IPS-20b (cell line): ENCODE measurements at regions not wholly inside any gene's neighbourhood (a gene's known extent, or its start where the extent isn't known, plus 50 kb on each side); places are given as distances from the start of the nearest gene placed in this dataset.

Experiments
- H3K27ac ChIP-seq: one replicate; pipeline ENCODE4 v1.5.1; 2013; ENCODE audit warnings: low read length
- H3K27me3 ChIP-seq: 2 replicates; pipeline ENCODE4 v1.6.1; 2013; ENCODE audit warnings: mild to moderate bottlenecking, low read length, inconsistent platforms; ENCODE audit not compliant: insufficient read depth
- H3K36me3 ChIP-seq: 2 replicates; pipeline ENCODE4 v1.6.1; 2013; ENCODE audit warnings: low read depth, mild to moderate bottlenecking, inconsistent platforms, low read length, moderate library complexity; ENCODE audit not compliant: insufficient read depth
- H3K4me1 ChIP-seq: 2 replicates; pipeline ENCODE4 v1.6.1; 2013; ENCODE audit warnings: mild to moderate bottlenecking, control low read depth, inconsistent platforms, low read length, moderate library complexity; ENCODE audit not compliant: insufficient read depth
- H3K4me3 ChIP-seq: 2 replicates; pipeline ENCODE4 v1.5.1; 2013; ENCODE audit warnings: mild to moderate bottlenecking, low read length, inconsistent platforms
- H3K9ac ChIP-seq: 2 replicates; pipeline ENCODE4 v1.6.1; 2013; ENCODE audit warnings: low read depth, mild to moderate bottlenecking, inconsistent platforms, low read length, moderate library complexity
- H3K9me3 ChIP-seq: 2 replicates; pipeline ENCODE4 v1.6.1; 2013; ENCODE audit warnings: mild to moderate bottlenecking, low read depth, low read length, inconsistent platforms; ENCODE audit not compliant: insufficient read depth

DNA sequence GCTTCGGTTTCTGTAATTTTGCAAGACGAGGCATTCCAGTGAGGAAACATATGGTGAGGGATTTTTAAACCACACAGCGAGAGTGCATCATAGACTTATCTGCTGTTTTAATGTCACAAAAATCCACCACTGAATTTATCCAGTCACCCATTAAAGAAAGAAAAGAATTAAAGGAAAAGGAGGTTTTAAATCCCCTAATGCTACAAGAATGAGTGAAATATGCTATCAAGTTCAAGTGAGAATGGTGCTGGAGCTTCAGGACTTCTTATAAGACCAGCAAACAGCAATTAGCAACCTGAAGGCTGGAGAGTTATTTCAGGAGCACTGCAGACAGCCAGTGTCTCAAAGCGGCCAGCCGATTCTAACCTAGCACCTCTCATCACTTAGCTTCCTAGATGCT, 439.1 kb upstream of the MGMT start:
- peaks cover 10% of the 10 kb centered on the region for H3K4me1 ChIP-seq
- H3K27ac ChIP-seq, result no peak overlapping the region

GRCh38 chr10:129028451-129028850, 438.6 kb upstream of the MGMT start:
- H3K27ac ChIP-seq, result no peak overlapping the region

More for the DNA sequence above, 439.1 kb upstream of the MGMT start:
- H3K27me3 ChIP-seq, result no peaks in the 10 kb centered on the region
- no peak overlapping the region for H3K4me3 ChIP-seq
- no peak overlapping the region for H3K9ac ChIP-seq
- no peaks in the 10 kb centered on the region for H3K36me3 ChIP-seq
- H3K9me3 ChIP-seq, result no peaks in the 10 kb centered on the region

DNA sequence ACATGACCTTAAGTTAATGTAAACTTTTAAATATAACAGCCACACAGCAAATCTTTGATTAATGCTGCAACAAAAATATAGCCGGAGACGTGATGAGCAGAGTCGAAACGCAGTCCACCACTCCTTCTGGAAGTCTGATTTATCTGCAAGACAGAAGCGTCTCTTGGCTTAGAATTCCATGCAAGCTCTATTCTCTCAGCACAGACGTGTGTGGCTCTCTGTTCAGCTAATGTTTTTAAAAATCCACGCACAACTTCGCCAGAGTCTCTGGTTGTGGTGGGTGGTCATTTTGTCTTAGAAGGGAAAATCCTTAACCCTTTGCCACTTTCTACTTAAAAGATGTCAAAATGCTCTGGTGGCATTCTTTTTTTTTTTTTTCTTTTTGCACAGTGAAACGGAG, 438.0 kb upstream of the MGMT start:
- Histone ChIP-seq H3K9ac (no peak overlapping the region), H3K36me3 (no peaks in the 10 kb centered on the region), H3K27me3 (no peaks in the 10 kb centered on the region), H3K4me1 (peaks cover 5% of the 10 kb centered on the region; the same call in 1 of the 2 replicates), H3K4me3 (no peak overlapping the region), H3K27ac (no peak overlapping the region), H3K9me3 (no peaks in the 10 kb centered on the region)

More at GRCh38 chr10:129028451-129028850, 438.6 kb upstream of the MGMT start:
- no peaks in the 10 kb centered on the region for H3K36me3 ChIP-seq
- peaks cover 5% of the 10 kb centered on the region; the same call in 1 of the 2 replicates for H3K4me1 ChIP-seq
- no peak overlapping the region for H3K9ac ChIP-seq
- H3K4me3 ChIP-seq, result no peak overlapping the region
- no peaks in the 10 kb centered on the region for H3K27me3 ChIP-seq
- no peaks in the 10 kb centered on the region for H3K9me3 ChIP-seq

DNA sequence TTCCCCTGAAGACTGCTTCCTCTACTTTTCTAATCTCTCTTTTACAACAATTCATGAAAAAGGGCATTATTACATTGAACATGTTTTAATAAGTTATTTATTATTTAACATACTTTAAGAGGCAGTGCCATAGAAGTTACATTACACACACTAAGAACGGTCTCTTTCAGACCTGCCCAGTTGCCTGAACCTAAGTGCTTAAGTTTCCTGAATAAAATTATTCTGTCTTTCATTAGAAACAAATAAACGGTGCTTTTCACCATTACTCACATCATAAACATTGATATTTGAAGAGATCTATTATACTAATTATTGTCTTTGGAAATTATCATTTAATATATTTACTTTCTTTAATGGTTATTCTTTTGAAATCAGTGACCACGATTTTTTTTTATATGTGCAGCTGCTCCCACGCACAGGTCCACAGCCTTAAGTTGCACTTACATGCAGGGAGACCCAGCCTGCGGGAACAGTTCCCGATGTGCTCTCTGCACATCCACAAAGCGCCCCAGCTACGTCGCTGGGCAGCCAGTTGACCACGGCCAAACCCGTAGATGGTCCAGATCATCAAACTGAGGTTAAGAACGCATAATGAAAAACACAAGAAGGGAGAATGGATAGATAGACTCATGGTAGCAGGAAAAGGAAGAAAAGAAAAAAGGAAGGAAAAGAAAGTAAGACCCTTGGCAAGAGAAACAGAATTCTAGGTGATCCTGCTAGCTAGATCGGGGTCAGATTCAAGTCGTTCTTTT, 437.0 kb upstream of the MGMT start:
- Histone ChIP-seq H3K4me1 (peaks cover 5% of the 10 kb centered on the region; the same call in 1 of the 2 replicates), H3K27me3 (no peaks in the 10 kb centered on the region), H3K9me3 (no peaks in the 10 kb centered on the region), H3K4me3 (no peak overlapping the region), H3K36me3 (no peaks in the 10 kb centered on the region), H3K27ac (no peak overlapping the region), H3K9ac (no peak overlapping the region)

DNA sequence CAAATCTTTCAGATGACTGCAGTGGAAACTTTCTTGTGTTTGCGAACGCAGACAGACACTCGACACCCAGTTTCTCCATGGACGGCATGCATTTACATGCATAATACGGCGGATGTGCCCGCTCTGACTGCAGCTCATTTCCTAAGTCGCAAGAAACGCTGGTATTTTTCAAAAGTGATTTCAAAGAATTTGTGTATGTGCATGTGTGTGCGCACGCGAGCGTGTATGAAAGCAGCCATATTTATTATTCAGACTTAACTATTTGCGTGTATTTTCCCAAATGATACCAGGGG, 436.5 kb upstream of the MGMT start:
- Histone ChIP-seq H3K4me3 (no peak overlapping the region), H3K36me3 (no peaks in the 10 kb centered on the region), H3K27me3 (no peaks in the 10 kb centered on the region), H3K9ac (no peak overlapping the region), H3K4me1 (peaks cover 5% of the 10 kb centered on the region; the same call in 1 of the 2 replicates), H3K9me3 (no peaks in the 10 kb centered on the region), H3K27ac (no peak overlapping the region)

GRCh38 chr10:129030996-129031843, 435.8 kb upstream of the MGMT start:
- Histone ChIP-seq H3K4me3 (no peak overlapping the region), H3K4me1 (peaks cover 5% of the 10 kb centered on the region; the same call in 1 of the 2 replicates), H3K9me3 (no peaks in the 10 kb centered on the region), H3K27me3 (no peaks in the 10 kb centered on the region), H3K9ac (no peak overlapping the region), H3K27ac (no peak overlapping the region), H3K36me3 (no peaks in the 10 kb centered on the region)

- H3K9ac ChIP-seq, result no peak overlapping the region
- H3K36me3 ChIP-seq, result no peaks in the 10 kb centered on the region
- H3K27ac ChIP-seq, result no peak overlapping the region
- H3K27me3 ChIP-seq, result no peaks in the 10 kb centered on the region
- no peaks in the 10 kb centered on the region for H3K9me3 ChIP-seq
- H3K4me3 ChIP-seq, result no peak overlapping the region
- peaks cover 5% of the 10 kb centered on the region; the same call in 1 of the 2 replicates for H3K4me1 ChIP-seq
These were observed 435.2 kb upstream of the MGMT start for GRCh38 chr10:129031844-129032150.

GRCh38 chr10:129032372-129033313, 434.4 kb upstream of the MGMT start:
- Histone ChIP-seq H3K4me3 (no peak overlapping the region), H3K27ac (no peak overlapping the region), H3K36me3 (no peaks in the 10 kb centered on the region), H3K9me3 (no peaks in the 10 kb centered on the region), H3K27me3 (no peaks in the 10 kb centered on the region), H3K4me1 (peaks cover 5% of the 10 kb centered on the region; the same call in 1 of the 2 replicates), H3K9ac (no peak overlapping the region)

GRCh38 chr10:129033340-129033739, 433.7 kb upstream of the MGMT start:
- Histone ChIP-seq H3K27ac (no peak overlapping the region), H3K4me3 (no peak overlapping the region), H3K9me3 (no peaks in the 10 kb centered on the region), H3K36me3 (no peaks in the 10 kb centered on the region), H3K4me1 (peaks cover 5% of the 10 kb centered on the region; the same call in 1 of the 2 replicates), H3K9ac (no peak overlapping the region), H3K27me3 (no peaks in the 10 kb centered on the region)

GRCh38 chr10:129033790-129034272, 433.2 kb upstream of the MGMT start:
- Histone ChIP-seq H3K4me1 (peaks cover 7% of the 10 kb centered on the region; the same call in 1 of the 2 replicates), H3K36me3 (no peaks in the 10 kb centered on the region), H3K9ac (no peak overlapping the region), H3K9me3 (no peaks in the 10 kb centered on the region), H3K27ac (no peak overlapping the region), H3K27me3 (no peaks in the 10 kb centered on the region), H3K4me3 (no peak overlapping the region)
